NCI-H82 treated with DMSO at 0.1 percent for 48 hours (cell line): ENCODE measurements at regions not wholly inside any gene's neighbourhood (a gene's known extent, or its start where the extent isn't known, plus 50 kb on each side); places are given as distances from the start of the nearest gene placed in this dataset.
"Not testable (repeated sequence)": the region's sequence is repeated elsewhere in the genome, so short reads cannot be mapped to it uniquely, and the experiment has no call there.

Experiments used
- DNase-seq: peaks from one replicate; lab custom pipeline; 2025; ENCODE audit not compliant: unreplicated experiment; lab: John Stamatoyannopoulos, UW

DNA sequence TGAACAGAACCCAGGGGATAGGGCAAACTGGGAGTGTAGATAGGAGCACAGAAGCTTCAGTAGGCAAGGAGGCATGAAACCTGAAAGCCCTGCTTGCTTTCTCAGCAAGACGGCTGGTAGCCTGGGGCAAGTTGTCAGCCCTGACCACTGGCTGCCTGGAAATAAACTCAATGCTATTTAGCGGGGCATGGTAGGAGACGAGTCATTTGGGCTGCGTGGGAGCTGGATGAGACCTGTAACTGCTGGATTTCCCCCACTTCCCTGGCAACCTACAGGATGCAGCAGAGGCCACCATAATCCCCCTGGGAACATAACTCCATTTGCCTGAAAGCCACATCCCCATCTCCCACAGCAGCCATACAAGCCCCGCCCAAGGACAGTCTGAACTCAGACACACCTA is 332.6 kb upstream of the TBX18 start:
- DNase-seq: no peak

DNA sequence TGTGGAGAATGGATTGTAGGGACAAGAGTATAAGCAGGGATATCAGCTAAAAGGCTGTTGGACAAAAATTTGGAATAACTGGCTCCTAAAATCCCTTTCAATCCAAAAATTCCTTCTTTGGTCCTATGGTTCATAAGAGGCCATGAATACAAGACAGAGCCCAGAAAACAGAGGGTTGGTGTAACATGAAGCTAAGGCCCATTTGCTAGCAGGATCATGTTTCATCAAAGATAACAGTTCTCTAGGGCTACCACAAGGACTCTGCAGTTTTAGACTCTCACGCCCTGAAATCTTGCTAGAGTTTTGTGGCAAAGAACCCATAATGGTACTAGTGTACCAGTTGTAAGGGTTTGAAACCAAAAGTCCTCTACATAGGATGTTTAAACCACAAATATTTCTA is 327.8 kb upstream of the TBX18 start:
- no peak for DNase-seq

DNA sequence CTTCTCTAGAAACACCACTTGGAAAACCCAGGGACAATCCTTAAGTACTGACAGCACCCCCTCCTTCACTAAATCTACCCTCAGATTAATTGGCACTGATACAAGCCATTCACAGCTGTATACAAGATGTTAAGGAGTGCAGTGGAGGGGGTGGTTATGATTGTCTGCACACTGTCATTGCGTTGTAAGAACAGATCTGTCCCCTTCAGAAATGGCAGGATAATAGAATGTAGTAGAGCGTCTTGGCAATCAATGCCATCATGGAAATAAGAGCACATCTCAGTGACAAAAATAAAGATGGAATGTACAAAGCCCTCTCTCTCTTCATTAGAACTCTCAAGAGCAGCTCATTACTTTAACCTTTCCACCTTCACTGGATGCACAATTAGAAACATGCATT is 324.9 kb upstream of the TBX18 start:
- no peak for DNase-seq

DNA sequence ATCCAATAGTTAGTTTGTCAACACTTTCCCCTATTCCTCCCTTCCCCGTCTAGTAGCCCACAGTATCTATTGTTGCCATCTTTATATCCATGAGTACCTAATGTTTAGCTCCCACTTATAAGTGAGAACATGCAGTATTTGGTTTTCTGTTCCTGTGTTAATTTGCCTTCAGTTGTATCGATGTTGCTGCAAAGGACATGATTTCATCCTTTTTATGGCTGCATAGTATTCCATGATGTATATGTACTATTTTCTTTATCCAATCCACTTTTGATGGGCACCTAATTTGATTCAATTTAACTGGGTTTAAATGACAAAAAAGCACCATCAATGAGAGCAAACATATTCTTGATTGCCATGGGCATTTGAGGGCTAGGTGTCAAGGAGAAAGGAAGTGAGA is 321.5 kb upstream of the TBX18 start:
- DNase-seq: no peak

DNA sequence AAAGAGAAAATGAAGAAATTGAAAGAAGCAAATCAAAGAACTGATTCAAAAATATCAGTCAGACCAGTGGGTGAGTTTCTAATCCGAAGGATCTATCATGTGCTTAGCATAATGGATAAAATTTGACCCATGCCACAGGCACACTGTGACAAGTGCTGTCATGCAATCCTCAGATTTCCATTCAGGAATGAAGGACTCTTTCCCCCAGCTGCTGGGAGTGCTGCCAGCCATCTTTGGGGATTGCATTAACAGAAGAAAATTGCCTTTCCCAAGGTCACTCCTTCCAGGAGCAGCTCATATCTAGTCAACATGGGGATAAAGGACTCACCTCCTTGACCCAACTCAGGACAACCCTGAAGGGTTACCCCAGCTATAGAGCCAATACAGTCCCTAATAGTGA is 316.7 kb upstream of the TBX18 start:
- no peak for DNase-seq

DNA sequence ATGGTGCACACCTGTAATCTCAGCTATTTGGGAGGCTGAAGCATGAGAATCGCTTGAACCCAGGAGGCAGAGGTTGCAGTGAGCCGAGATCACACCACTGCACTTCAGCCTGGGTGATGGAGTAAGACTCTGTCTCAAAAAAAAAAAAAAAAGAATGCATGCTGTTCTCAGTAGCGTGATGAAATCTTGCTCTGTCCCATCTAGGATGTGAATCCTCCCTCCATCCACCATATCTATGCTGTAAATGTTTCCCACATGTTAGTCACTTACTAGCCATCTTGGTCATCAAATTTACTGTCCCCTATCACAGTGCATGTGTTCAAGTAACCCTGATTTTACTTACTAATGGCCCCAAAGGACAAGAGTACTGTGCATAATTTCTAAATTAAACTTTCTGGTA is 315.4 kb upstream of the TBX18 start:
- no peak for DNase-seq

DNA sequence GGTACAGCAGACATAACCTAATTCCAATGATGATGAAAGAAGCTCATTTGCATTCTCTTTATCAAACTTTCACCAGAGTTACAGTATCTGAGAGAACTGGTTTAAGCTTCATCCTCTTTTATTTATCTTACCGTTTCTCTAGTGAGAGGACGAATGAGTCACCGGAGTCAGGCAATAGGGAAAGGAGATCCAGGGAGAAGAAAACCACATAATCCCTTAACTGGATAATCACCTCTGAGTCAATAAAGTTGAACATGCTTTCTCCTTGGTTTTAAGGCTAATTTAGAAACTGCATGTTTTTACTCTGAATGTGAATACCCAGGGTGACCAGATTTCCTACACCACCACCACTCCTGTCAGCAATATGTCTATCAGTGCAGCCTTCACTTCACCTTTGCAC is 313.7 kb upstream of the TBX18 start:
- DNase-seq: peak; percentile 58

DNA sequence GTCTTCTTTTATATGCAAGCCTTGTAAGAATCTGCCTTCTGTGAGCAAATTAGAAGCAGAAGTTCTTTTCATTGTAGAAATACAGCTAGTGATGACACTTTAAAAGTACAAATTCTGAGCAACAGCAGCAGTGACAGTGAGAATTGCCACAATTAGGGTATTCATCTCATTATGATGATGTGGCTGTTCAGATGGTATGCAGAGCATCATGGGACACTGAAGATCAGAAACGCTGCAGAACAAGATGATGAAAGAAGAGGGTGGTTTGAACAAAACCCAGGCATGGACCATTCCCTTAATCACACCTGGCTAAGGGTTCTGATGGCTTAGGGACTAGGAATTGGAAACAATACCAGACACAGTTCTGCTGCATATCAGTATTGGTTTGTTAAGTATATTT is 312.7 kb upstream of the TBX18 start:
- DNase-seq: no peak

DNA sequence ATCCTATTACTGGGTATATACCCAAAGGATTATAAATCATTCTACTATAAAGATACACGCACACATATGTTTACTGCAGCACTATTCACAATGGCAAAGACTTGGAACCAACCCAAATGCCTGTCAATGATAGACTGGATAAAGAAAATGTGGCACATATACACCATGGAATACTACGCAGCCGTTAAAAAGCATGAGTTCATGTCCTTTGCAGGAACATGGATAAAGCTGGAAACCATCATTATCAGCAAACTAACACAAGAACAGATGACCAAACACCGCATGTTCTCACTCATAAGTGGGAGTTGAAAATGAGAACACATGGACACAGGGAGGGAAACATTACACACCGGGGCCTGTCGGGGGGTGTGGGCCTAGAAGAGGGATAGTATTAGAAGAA is 307.4 kb upstream of the TBX18 start:
- not testable (repeated sequence) for DNase-seq

DNA sequence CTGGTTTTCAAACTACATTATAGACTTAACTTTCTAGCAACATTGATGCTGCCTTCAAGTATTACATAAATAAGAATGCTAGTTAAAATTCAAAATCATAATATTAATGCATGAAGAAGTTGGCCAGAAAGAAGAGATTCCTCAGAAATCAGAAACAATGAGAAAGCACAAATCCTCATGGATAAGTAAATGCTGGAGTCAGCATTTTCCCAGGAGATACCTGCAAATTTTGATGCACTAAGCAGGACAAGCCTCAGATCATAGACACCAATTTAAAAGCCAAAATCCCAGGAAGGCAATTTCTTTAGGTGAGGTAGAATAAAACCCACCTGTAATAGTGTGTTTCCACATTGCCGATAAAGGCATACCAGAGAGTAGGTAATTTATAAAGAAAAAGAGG is 305.2 kb upstream of the TBX18 start:
- no peak for DNase-seq

DNA sequence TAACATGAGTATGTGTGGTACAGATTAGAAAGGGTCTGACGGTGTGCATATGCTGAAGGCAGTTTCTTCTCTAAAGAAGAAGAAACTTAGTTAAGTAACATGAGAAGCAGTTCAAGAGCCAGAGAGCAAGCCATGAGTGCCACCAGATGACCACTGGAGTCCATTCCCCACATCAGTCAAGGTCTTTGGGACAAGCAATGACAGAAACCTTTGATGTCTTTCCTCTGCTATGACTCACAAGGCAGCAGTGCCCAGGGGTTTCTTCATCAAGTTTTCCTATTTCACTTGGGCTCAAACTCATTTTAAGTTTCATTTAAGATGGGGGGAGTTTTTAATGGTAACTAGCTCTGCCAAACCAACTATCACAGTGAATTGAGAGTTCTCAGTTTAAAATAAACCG is 303.8 kb upstream of the TBX18 start:
- DNase-seq: no peak

DNA sequence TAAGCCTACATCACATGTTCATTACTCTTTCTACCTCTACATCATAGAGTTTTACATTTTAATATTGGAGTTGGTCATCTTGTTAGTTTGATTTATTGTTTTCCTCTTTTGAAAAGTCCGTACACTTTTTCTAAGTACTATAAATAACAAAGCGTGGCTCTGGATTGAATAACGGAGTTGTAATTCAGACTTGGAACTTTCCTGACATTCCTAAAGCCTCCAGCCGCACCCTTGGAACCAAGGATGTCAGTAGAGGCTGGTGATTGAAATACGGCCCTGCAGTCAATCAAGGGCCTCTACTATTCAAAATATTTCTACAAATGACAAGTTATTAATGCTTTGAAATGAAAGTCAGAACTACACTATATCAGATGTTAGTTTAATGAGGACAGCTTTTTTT is 301.9 kb upstream of the TBX18 start:
- no peak for DNase-seq

DNA sequence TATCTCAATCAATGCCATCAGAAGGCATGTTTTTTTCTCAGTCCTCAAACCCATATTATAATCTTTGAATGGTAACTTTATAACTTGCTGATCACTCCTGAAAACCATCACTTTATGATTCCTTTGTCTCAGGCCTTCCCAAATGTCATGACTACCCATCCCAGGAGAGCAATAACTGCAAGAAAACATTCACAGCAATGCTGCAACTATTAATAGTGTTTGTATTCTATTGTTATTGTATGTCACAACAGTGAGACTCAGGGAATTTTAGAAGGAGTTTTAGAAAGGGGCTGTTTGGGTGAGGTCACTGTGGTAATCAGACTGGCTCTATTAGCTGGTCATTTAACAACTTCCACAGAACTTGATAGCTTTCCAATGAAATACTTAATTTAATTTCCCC is 301.4 kb upstream of the TBX18 start:
- no peak for DNase-seq

DNA sequence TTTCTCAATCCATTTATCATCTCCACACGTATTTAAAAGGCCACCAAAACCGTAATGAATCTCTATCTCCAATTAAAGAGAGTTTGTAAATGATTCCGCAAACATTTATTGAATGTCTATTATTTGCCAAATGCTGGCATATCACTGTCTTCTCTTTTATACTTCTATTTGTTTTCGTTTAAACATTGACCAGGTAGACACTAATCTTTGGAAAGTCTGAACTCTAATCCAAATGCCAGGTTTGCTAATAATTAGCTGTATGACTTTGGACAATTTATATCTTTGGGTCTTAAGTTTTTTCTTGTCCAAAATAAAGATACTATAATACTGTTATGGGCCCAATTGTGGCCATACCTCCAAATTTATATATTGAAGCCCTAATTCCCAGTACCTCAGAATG is 299.2 kb upstream of the TBX18 start:
- DNase-seq: no peak

DNA sequence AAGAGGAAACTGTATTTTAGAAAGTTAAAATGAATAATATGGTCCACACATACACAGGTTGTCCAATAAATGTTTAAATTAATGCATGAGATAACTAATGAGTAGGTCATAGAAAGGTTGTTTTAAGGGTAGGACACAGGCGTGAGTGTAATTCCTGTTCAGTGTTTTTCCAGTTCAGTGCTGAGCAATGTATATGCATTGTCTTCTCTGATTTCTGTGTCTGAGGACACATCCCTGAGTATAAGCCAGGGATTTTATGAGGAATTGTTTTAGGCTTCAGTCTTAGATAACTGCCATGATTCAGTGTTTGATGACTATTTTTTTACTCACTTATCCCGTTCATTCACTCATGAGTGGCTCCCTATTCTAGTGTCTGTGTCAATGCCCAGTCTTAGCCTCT is 298.5 kb upstream of the TBX18 start:
- DNase-seq: no peak

DNA sequence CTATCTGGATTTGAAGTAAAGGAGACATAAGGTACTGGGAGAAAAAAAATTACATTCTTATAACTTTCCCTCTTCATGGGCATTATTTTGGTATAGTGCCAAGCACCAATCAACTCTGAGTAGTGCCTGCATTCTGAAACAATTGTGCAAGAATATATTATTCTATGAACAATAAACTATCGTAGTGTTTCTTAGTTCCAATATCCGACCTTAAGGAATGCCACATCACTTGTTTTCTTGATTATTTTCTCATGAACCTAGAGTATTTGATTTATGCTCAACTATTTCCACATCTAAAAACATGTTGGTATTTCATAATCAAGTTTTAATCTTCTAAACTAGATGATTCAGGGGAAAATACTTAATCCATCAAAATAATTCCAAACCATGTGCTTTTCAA is 294.4 kb upstream of the TBX18 start:
- DNase-seq: no peak

DNA sequence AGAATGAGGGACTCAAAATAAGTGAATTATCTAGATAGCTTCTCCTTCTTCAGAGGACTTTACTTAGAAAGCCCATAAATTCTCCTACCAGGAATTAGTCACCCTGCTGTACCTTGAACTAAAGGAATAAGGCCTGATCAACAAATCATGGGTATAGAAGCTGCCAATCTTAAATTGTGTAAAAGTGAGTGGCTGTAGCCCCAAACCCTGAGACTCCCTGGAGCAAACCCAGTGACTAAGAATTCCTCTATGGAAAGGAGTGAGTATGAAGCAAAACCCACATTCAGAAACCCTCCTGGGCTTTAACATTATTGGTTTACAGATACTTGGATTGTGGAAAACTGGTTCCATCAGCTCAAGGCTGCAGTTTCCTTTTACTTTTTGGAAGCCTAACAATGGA is 285.8 kb upstream of the TBX18 start:
- DNase-seq: no peak

DNA sequence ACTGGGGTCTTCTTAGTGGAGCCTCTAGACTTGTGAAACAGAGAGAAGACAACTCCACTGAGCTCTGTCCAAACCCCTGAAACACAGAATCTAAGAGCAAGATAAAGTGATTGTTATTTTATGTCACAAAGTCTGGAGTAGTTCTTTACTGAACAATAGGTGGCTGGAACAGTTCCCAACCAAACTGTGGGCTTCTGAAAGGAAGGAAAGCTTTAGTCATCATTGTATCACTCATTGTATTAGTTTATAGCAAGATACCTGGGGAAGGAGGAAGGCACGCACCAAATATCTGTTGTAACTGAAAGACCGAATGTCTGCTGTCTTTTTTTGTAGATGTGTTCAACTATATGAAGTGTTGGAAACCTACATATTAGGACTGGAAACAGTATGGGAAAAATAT is 284.9 kb upstream of the TBX18 start:
- no peak for DNase-seq

DNA sequence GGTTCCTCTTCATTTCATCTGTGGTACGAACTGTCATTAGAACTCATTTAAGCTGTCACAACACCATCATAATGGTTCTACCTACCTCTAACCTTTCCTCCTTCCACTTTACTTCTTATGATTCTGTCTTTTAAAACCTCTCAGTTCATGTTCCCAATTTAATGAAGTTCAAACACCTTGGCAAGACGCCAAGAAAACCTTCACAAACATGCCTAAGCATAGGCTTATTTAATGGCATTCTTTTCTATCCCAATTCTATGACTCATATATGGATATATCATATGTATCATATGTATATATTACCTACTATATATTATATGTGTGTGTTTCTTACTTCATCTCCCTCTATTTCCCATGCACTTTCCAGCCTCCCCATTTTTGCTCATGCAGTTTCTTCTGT is 283.4 kb upstream of the TBX18 start:
- no peak for DNase-seq

DNA sequence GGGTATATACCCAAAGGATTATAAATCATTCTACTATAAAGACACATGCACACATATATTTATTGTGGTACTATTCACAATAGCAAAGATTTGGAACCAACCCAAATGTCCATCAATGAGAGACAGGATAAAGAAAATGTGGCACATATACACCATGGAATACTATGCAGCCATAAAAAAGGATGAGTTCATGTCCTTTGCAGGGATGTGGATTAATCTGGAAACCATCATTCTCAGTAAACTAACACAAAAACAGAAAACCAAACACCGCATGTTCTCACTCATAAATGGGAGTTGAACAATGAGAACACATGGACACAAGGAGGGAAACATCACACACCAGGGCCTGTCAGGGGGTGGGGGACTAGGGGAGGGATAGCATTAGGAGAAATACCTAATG is 281.4 kb upstream of the TBX18 start:
- DNase-seq: not testable (repeated sequence)

DNA sequence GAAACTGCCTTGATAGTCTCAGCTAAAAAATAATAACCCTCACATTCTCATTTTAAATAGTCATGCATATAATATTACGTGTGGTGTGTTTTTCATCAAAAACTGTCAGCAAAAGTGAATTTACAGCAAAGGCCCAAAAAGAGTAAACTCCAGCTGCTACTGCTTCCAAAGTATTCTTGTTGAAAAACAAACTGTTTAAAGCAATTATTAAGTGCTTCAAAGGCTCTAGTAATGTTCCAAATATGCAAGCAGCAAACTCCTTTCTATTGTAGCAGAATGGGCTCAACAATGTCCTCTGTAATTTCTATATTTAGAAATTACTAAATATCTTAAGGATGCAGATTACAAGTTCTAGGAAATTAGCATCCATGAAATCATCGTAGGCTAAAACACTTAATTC is 280.0 kb upstream of the TBX18 start:
- DNase-seq: no peak

DNA sequence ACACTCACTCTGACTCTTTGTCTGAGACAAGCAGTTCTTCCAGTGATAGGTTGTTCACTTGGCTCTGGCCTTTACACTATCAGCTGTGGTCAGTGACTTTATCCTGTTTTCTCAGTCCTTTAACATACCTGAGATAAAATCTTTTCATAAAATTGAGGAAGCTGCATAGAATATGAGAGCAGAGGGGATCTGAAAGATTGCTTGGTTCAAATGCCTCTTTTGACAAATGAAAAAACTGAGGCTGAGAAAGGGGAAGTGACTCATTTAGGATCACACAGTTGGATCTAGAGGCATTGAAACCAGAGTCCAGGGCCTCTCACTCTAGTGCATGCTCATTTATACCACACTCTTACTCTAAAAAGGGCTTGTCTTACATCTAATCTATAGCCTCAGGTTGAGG is 277.0 kb upstream of the TBX18 start:
- no peak for DNase-seq

DNA sequence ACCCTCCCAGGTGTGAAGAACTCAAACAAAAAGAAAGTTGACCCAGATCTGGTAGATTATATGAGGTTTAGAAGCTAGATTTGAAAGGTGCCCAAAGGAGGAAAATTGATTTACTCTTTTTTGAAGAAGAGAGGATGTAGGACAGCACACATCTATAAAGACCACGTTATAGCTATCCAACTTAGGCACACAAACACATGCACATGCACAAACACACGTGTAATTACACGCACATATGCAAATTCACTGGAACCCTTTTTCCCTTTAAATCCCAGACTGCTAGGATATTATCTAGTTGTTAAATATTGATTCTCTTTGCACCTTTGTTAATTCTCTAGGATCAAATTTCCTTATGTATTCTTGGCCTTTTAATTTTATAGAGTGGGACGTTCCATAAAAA is 272.8 kb upstream of the TBX18 start:
- no peak for DNase-seq

DNA sequence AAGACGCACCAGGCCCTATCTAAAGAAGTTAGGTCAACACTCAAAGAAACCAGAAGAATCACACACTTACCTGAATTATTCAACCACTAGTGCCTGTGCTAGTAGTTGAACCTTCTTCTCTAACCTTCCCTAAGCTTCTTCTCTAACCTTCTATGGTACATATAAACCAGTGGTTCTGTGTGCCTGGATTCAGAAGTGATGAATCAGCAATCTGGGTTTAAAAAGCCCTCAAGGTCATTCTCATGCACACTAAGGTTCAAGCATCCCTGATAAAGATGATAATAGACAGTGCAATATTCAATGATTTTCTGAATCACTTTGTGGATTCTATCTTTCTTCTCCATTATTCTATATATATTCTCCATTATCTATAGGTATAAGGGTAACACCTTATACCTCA is 271.4 kb upstream of the TBX18 start:
- DNase-seq: no peak
